PC-3 (cell line): ENCODE measurements at regions not wholly inside any gene's neighbourhood (a gene's known extent, or its start where the extent isn't known, plus 50 kb on each side); places are given as distances from the start of the nearest gene placed in this dataset.

Source experiments
- CTCF ChIP-seq: fragments of 300-600 bp; sonication (generic); conservative IDR thresholded peaks from 2 replicates; pipeline ENCODE4 v1.5.1; 2017; ENCODE audit warnings: antibody characterized with exemption, low read depth, mild to moderate bottlenecking, low read length
- EZH2phosphoT487 ChIP-seq: fragments of 300-600 bp; sonication (generic); IDR thresholded peaks from 2 replicates; pipeline ENCODE4 v1.6.1; 2018; ENCODE audit warnings: mild to moderate bottlenecking, antibody characterized with exemption, low read length, borderline replicate concordance

- TF ChIP-seq CTCF (no peak), EZH2phosphoT487 (no peak)
Observed at GRCh38 chr1:70517444-70517843, 106.4 kb downstream of the CTH start.
